Activated B cell treated with CpG ODN at 0.5 μM for 24 hours (primary cell): ENCODE measurements at regions not wholly inside any gene's neighbourhood (a gene's known extent, or its start where the extent isn't known, plus 50 kb on each side); places are given as distances from the start of the nearest gene placed in this dataset.
"Not testable (repeated sequence)": the region's sequence is repeated elsewhere in the genome, so short reads cannot be mapped to it uniquely, and the experiment has no call there.

Experiments
- ATAC-seq: fragments of 200-7000 bp; cut with Tn5 transposase; one replicate; pipeline ENCODE4 v1.10.0; 2021; ENCODE audit warnings: low read depth, mild to moderate bottlenecking, moderate library complexity
- CTCF ChIA-PET: fragments of 350-600 bp; sonication (Branson Sonifier 250); formaldehyde crosslinking; loops from one replicate; lab custom pipeline; 2021; ENCODE audit warnings: antibody characterized with exemption; lab: Charles Lee
- POLR2A ChIA-PET: fragments of 350-600 bp; sonication (Branson Sonifier 250); formaldehyde crosslinking; loops from one replicate; lab custom pipeline; 2021; ENCODE audit warnings: antibody characterized with exemption; lab: Charles Lee
- DNase-seq: peaks from one replicate; pipeline ENCODE4 v3.0.0; 2022
- H3K27ac Mint-ChIP-seq: one replicate; pipeline ENCODE4 v1.8.0; 2020; ENCODE audit warnings: mixed read lengths
- H3K27me3 Mint-ChIP-seq: one replicate; pipeline ENCODE4 v1.8.0; 2021; ENCODE audit warnings: mixed read lengths
- H3K36me3 Mint-ChIP-seq: one replicate; pipeline ENCODE4 v1.8.0; 2021; ENCODE audit warnings: low read depth, mixed read lengths
- H3K4me1 Mint-ChIP-seq: one replicate; pipeline ENCODE4 v1.8.0; 2021; ENCODE audit warnings: mixed read lengths
- H3K4me3 Mint-ChIP-seq: one replicate; pipeline ENCODE4 v1.8.0; 2020; ENCODE audit warnings: mild to moderate bottlenecking, mixed read lengths
- H3K9me3 Mint-ChIP-seq: one replicate; pipeline ENCODE4 v1.8.0; 2020; ENCODE audit warnings: mixed read lengths
- CTCF ChIP-seq: fragments of 200-600 bp; IDR thresholded peaks from one replicate; pipeline ENCODE4 v1.8.0; 2022; ENCODE audit warnings: antibody characterized with exemption, mild to moderate bottlenecking
- intact Hi-C: fragments of 100-400 bp; cut with micrococcal nuclease; formaldehyde crosslinking; loops from one replicate; pipeline ENCODE4 v1.15.1; 2024

- Mint-ChIP-seq H3K27ac (no peak overlapping the region), H3K36me3 (no peaks in the 10 kb centered on the region), H3K27me3 (peaks cover 4% of the 10 kb centered on the region), H3K4me1 (no peaks in the 10 kb centered on the region), H3K4me3 (no peak overlapping the region), H3K9me3 (no peaks in the 10 kb centered on the region)
- intact Hi-C loops, result loop anchor here (1.0 kb wide), 1 partner anchor 81 kb away; no protein-coding TSS in a partner anchor
- DNase-seq, result no peak
- no peak for TF ChIP-seq CTCF
- ATAC-seq, result no peak
- POLR2A ChIA-PET, result no interaction called here
- CTCF ChIA-PET, result interaction anchor here (0.9 to 2.9 kb wide), 5 partner anchors 18 to 80 kb away, joined by 3 to 16 read pairs (median 3); no protein-coding TSS in a partner anchor
These were observed 83.4 kb upstream of the GSE1 start for GRCh38 chr16:85529489-85530369.

DNA sequence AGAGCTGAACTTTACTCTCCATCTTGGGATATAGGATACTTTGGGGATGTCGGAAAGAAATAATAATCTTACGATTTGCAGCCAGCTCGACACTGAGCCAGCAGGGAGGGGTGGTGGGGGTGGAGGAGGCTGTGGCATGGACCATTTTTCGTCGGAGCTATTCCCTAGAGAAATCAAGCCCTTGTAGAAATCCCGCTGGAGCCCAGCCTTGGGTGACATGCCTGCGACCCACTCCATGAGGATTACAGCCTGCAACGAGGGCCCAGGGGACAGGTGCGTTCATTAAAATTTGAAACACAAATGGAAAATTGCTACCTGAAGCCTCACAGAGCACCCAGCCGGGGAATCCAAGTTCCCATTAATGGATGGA lies 82.8 kb upstream of the GSE1 start:
- DNase-seq (no peak), ATAC-seq (no peak)
- ChIA-PET CTCF (interaction anchor here (1.1 to 2.9 kb wide), 2 partner anchors 77 to 80 kb away, joined by 3 to 16 read pairs; no protein-coding TSS in a partner anchor), POLR2A (no interaction called here)
- no peak for TF ChIP-seq CTCF
- Mint-ChIP-seq H3K27me3 (peaks cover 4% of the 10 kb centered on the region), H3K4me3 (no peak overlapping the region), H3K9me3 (no peaks in the 10 kb centered on the region), H3K4me1 (no peaks in the 10 kb centered on the region), H3K36me3 (no peaks in the 10 kb centered on the region), H3K27ac (no peak overlapping the region)
- intact Hi-C loops, result no loop called here

DNA sequence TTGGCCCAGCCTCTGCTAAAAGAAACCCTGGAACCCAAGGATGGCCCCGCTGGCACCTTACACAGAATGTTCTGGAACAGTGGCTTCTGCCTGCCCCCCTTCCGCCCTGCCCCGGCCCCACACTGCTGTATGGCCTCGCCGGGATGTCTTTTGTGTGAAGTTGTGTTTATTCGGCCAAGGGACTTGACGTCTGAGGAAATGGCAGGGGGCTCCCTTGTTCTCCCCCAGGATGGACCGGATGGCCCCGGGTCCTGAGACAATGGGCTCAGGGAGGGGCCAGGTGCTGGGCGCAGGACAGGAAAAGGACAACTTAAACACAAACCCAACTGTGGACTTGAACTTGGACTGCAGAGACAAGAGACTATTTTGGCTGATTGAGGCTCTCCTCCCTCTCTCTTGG lies 81.6 kb upstream of the GSE1 start:
- Mint-ChIP-seq H3K36me3 (no peaks in the 10 kb centered on the region), H3K9me3 (no peaks in the 10 kb centered on the region), H3K4me3 (no peak overlapping the region), H3K27ac (no peak overlapping the region), H3K27me3 (peaks cover 4% of the 10 kb centered on the region), H3K4me1 (peaks cover 2% of the 10 kb centered on the region)
- intact Hi-C loops, result no loop called here
- ChIA-PET CTCF (interaction anchor here (0.8 to 2.9 kb wide), 2 partner anchors 79 to 141 kb away, joined by 3 to 16 read pairs; no protein-coding TSS in a partner anchor), POLR2A (no interaction called here)
- no peak for TF ChIP-seq CTCF
- no peak for DNase-seq
- no peak for ATAC-seq

GRCh38 chr16:85532147-85532546 lies 81.0 kb upstream of the GSE1 start:
- H3K36me3 Mint-ChIP-seq, result no peaks in the 10 kb centered on the region
- CTCF ChIA-PET, result interaction anchor here (0.8 kb wide), 1 partner anchor 141 kb away, joined by 3 read pairs; no protein-coding TSS in a partner anchor
- H3K27me3 Mint-ChIP-seq, result peaks cover 4% of the 10 kb centered on the region
- intact Hi-C loops, result no loop called here
- no peaks in the 10 kb centered on the region for H3K9me3 Mint-ChIP-seq
- no peak overlapping the region for H3K27ac Mint-ChIP-seq
- H3K4me1 Mint-ChIP-seq, result peaks cover 2% of the 10 kb centered on the region
- POLR2A ChIA-PET, result no interaction called here
- no peak for DNase-seq
- no peak for TF ChIP-seq CTCF
- no peak overlapping the region for H3K4me3 Mint-ChIP-seq
- ATAC-seq, result no peak

DNA sequence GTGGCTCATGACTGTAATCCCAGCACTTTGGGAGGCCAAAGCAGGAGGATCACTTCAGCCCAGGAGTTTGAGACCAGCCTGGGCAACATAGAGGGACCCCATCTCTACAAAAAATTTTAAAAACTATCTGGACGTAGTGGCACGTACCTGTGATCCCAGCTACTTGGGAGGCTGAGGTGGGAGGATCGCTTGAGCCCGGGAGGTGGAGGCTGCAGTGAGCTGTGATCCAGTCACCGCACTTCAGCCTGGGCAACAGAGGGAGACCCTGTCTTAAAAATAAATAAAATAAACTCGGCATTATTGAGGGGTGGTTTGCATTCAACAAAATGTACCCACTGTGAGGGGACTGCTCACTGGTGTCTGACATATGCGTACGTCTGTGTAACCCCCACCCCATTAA lies 79.5 kb upstream of the GSE1 start:
- H3K9me3 Mint-ChIP-seq, H3K4me3 Mint-ChIP-seq, H3K27me3 Mint-ChIP-seq, H3K4me1 Mint-ChIP-seq, CTCF ChIA-PET, H3K27ac Mint-ChIP-seq, POLR2A ChIA-PET, ATAC-seq, DNase-seq, H3K36me3 Mint-ChIP-seq, intact Hi-C loops: not testable (repeated sequence)
